DMS79 treated with DMSO at 0.1 percent for 48 hours (cell line): ENCODE measurements at regions not wholly inside any gene's neighbourhood (a gene's known extent, or its start where the extent isn't known, plus 50 kb on each side); places are given as distances from the start of the nearest gene placed in this dataset.
"Not testable (repeated sequence)": the region's sequence is repeated elsewhere in the genome, so short reads cannot be mapped to it uniquely, and the experiment has no call there.

Source experiments
- DNase-seq: peaks from one replicate; lab custom pipeline; 2025; lab: John Stamatoyannopoulos, UW

GRCh38 chr1:219863816-219864215, 64.5 kb downstream of the SLC30A10 start:
- DNase-seq = not testable (repeated sequence)

DNA sequence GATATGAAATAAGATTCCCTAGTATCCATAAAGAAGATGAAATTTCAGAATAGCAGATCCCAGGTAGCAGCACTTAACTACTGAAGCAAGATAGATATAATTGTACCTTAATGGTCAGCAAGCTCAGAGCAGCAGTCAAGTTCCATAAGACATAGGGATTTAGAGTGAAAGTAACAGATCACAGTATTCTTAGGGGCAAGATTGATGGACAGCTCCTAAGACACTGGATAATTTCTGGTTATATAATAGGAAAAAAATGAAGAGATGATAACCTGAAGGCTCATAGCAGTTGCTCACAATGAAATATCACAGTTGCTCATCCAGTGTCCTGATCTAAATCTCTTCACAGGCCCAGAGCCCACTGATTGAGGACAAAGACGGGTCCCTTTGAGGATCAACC, 66.0 kb downstream of the SLC30A10 start:
- no peak for DNase-seq

- DNase-seq = no peak
Measured at GRCh38 chr1:219858980-219859379, 69.4 kb downstream of the SLC30A10 start.

DNA sequence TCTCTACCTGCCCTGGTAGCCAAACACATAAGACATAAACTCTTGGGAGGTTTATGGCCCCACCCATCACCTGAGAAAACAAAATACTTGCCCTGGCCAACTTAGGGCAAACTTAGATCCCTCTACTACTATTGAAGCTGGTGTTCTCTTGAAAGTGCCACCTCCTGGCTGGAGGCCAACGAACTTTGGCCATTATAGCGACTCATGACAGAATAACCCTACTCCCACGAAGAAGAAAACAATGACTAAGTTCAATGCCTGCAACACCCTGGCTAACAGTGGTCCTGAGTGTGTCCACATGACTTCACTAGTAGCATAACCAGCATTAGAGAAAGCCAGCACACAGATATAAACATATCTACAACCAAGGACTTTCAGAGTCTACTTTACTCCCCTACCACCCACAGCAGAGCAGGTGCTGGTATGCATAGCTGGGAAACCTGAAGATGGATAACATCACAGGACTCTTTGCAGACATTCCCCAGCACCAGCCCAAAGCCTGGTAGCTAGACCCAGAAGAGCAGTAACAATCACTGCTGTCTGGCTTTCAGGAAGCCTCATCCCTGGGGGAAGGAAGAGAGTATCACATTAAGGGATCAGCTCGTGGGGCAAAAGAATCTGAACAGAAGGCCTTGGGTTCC, 81.0 kb downstream of the SLC30A10 start:
- DNase-seq = no peak

DNA sequence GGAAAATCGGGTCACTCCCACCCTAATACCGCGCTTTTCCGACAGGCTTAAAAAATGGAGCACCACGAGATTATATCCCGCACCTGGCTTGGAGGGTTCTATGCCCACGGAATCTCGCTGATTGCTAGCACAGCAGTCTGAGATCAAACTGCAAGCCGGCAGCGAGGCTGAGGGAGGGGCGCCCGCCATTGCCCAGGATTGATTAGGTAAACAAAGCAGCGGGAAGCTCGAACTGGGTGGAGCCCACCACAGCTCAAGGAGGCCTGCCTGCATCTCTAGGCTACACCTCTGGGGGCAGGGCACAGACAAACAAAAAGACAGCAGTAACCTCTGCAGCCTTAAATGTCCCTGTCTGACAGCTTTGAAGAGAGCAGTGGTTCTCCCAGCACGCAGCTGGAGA, 88.8 kb downstream of the SLC30A10 start:
- not testable (repeated sequence) for DNase-seq

DNA sequence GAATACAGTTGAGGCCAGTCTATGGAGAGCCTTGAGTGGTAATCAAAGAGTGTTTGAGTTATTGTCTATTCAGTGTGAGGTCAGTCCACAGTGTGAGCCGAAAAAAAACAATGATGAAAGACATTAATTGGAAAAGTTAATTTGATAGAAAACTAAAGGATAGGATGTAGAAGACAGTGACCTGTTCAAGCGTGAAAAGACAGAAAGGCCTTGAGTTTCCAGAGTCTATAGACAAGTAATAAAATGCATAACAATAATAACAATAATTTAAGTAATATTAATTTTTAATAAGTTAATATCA, 90.4 kb downstream of the SLC30A10 start:
- DNase-seq = no peak

GRCh38 chr1:219837274-219837993, 90.9 kb downstream of the SLC30A10 start:
- peak; percentile 31 for DNase-seq

GRCh38 chr1:219834314-219834917, 93.9 kb downstream of the SLC30A10 start:
- DNase-seq = no peak

DNA sequence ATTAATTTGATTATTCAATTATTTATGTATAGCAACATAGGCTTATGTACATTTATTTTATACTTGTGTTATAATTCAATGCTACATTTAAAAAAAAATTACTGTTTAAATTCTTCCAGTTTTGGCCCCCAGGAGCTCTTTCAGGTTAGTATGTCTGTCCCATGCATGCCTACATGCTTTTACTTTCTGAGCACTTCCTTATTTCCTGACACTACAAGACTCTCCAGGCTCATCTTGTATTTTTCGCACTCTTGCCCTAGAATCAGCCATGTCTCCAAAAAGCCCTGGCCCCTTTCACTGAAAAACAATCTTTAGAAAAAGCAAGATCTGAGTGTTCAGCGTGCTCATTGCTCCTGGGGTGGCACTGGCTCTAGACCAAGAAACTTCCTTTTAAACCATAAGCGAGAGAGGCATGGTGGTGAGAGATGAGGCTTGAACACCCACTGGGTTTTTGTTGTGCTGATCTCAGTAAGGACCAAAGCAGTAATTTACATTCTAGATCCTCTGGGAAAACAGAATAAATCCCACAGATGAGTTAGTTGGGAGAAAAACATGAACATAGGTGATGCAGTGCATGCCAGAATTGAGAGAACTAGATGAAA, 95.0 kb downstream of the SLC30A10 start:
- no peak for DNase-seq

DNA sequence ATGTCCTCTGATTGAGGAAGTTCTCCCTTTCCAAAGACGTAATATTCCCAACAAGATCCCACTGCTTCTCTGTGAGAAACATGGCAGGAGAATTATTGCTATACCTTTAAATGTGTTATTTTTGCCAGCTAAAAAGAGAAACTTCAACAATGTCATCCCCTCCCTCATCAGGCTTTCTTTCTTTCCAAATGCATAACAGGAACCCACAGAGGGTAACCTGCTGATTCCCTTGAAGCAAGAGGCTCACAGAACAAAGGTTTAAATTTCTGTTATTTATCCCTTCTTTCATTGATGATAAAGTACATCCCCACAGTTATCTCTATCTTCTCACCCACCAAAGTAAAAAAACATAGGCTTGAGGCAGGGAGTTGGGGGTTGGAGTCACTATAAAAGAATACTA, 102.1 kb downstream of the SLC30A10 start:
- DNase-seq = no peak

- DNase-seq = no peak
Measured at GRCh38 chr1:219825355-219825754, 103.0 kb downstream of the SLC30A10 start.

GRCh38 chr1:219824338-219824737, 104.0 kb downstream of the SLC30A10 start:
- no peak for DNase-seq

- DNase-seq = no peak
Measured at GRCh38 chr1:219820551-219820950, 107.8 kb downstream of the SLC30A10 start.

GRCh38 chr1:219817914-219818313, 110.4 kb downstream of the SLC30A10 start:
- DNase-seq = no peak

DNA sequence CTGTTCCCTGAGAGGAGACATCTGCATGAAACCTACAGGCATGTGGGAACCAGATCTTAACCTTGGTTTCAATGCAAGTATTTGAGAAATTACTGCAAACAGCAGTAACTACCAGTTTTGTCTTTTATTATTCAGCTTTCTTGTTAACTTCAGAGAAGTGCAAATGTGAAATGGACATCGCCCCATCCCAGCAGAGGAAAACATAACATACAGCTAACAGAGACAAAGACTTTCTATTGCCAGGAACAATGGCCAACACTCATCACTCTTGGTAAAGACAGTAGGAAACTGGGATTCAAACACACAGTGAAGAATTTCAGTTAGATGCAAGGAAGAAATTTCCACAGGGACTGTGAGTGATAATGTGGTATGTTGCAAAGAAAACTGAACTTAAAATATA, 115.1 kb downstream of the SLC30A10 start:
- no peak for DNase-seq

DNA sequence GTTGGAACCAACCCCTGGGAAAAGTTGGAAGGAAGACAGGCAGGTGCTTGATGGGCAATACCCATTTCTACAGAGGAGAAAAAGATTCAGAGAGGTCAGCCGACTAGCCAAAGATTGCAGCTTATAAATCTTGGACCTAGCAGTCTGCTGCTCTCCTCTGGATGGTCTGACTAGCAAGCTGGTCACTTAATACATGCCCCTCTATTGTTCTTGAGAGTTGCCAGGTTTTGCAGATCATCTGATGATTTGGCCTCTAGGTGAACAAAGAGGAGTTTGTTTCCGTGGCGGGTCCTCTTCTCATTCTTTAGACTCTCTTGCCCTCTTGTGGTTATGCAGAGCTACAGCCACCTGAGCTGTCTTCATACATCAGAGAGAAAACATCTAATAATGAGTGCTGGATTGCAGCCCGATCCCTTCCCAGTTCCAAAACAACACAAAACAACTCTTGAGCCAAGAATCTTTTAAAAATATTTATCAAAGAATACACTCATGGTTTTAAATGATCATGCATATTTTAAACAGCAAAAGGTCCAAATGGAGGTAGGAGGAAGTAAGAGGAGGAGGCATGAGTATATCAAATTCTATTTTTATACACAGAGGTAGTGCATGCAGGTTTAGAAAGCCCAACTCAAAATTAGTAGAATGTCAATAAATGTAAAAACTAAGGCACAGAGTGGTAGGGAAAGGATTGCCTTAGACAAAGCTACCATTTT, 115.7 kb downstream of the SLC30A10 start:
- peak; percentile 28 for DNase-seq

DNA sequence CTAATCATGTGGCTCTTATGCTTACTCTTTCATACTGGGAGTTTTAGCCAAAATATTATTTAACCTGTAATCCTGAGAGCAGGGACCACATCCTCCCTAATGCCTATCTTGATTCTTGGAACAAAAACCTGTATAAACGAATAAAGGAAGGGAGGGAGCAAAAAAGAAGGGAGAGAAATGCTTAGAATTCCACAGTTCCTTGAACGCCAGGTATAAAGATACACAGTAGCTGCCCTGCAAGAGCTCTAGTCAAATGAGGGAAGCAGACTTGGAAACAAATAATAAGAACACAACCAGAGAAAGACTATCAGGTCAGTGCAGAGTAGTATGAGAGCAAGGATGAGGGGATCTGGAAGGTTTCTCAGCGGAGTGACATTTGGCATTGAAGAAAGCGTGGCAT, 116.3 kb downstream of the SLC30A10 start:
- no peak for DNase-seq

DNA sequence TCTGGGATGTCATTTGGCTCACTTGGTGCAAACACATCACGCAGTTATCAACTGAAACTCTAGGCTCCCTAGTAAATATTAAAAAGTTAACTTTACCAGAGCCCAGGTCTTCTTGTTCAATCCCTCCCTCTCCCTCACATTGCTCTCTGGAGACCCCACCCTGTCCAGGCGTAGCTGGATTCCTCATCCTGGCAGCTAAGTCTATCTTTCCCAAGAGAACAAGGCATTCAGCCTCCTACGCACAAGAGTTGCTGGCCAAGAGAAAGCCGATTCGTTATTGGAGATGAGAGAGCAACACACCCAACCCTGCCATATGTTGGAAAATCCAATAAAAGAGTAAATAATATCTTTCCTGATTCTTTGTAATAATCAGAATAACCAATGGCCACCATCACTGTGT, 117.9 kb downstream of the SLC30A10 start:
- DNase-seq = no peak

GRCh38 chr1:219808790-219809189, 119.6 kb downstream of the SLC30A10 start:
- DNase-seq = no peak

DNA sequence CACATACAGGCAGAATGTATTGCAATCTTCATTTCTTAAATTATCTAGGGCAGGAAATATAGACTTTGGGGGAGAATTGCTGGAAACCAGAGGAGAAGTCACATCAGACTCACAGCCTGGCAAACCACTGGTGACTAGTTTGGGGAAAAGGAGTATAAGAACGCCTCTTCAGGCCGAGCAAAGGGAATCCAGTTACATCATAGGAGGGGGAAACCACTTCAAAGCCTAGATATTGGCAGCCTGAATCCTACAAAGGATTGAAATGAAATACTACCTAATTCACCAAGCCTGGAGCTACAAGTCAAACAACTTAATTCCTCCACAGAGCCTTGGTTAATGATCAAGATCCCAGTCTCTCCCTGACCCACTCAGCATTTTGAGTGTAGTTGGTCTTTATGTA, 121.7 kb downstream of the SLC30A10 start:
- DNase-seq = no peak

DNA sequence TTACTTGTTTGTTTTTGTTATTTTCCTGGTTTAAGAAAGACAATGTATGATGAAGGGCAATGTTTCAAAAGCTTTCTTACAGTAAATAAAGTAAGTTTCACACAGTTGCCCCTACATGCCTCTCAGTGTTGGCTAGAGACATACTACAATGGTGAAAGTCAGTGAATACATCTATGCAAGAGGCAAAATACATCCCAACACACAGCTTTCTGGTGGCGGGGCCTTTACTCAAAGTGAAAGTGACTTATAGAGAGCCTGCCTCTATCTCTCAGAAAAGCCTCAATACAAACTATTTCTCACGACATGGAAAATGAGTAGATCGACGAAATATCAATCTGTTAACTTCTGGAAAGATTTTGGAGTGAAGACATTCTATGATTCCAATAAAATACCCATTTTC, 122.3 kb downstream of the SLC30A10 start:
- DNase-seq = no peak

DNA sequence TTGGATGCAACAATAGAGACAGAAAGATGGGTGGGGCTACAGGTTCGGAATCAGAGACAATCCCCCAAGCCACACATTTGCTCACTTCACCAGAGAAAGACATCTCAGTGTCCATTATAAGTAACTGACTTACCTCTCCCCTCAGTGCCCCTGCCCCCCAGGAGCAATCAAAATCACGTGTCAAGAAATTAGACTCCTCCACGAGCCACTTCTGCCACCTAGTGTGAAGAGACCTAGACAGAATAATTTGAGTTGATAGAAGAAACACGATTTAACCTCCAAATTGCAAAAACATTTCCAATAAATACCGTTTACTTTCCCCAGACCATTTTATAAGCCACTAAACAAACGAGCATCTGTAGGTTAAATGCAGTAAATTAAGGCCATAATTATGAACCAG, 123.2 kb downstream of the SLC30A10 start:
- no peak for DNase-seq
